Type B pancreatic cell (in vitro differentiated cells): ENCODE measurements at regions not wholly inside any gene's neighbourhood (a gene's known extent, or its start where the extent isn't known, plus 50 kb on each side); places are given as distances from the start of the nearest gene placed in this dataset.
"Not testable (repeated sequence)": the region's sequence is repeated elsewhere in the genome, so short reads cannot be mapped to it uniquely, and the experiment has no call there.

Experiments used
- DNase-seq: peaks from one replicate; pipeline ENCODE4 v3.0.0; 2021; ENCODE audit warnings: mixed read lengths; ENCODE audit not compliant: unreplicated experiment; ENCODE audit errors: extremely low spot score
- H3K27ac Mint-ChIP-seq: 2 replicates; pipeline ENCODE4 v1.8.0; 2021; ENCODE audit warnings: mild to moderate bottlenecking, mixed read lengths
- H3K27me3 Mint-ChIP-seq: 2 replicates; pipeline ENCODE4 v1.8.0; 2021; ENCODE audit warnings: mixed read lengths
- H3K36me3 Mint-ChIP-seq: 2 replicates; pipeline ENCODE4 v1.8.0; 2021; ENCODE audit warnings: mixed read lengths
- H3K4me1 Mint-ChIP-seq: one replicate; pipeline ENCODE4 v1.8.0; 2021; ENCODE audit warnings: mixed read lengths; ENCODE audit not compliant: unreplicated experiment
- H3K4me3 Mint-ChIP-seq: 2 replicates; pipeline ENCODE4 v1.8.0; 2021; ENCODE audit warnings: mild to moderate bottlenecking, mixed read lengths
- H3K9me3 Mint-ChIP-seq: 2 replicates; pipeline ENCODE4 v1.8.0; 2021; ENCODE audit warnings: mixed read lengths
- CTCF ChIP-seq: fragments of 200-600 bp; sonication (generic); conservative IDR thresholded peaks from 2 replicates; pipeline ENCODE4 v1.5.0; 2021; ENCODE audit warnings: antibody characterized with exemption, mild to moderate bottlenecking

GRCh38 chr16:35794896-35795295 is 2335.5 kb downstream of the TP53TG3F start:
- TF ChIP-seq CTCF: no peak
- no peak overlapping the region for H3K27ac Mint-ChIP-seq
- no peaks in the 10 kb centered on the region for H3K4me1 Mint-ChIP-seq
- no peaks in the 10 kb centered on the region for H3K27me3 Mint-ChIP-seq
- peaks cover 4% of the 10 kb centered on the region for H3K9me3 Mint-ChIP-seq
- DNase-seq: no peak
- no peak overlapping the region for H3K4me3 Mint-ChIP-seq
- no peaks in the 10 kb centered on the region for H3K36me3 Mint-ChIP-seq

- Mint-ChIP-seq H3K9me3 (peaks cover 4% of the 10 kb centered on the region), H3K4me3 (no peak overlapping the region), H3K4me1 (no peaks in the 10 kb centered on the region), H3K27me3 (no peaks in the 10 kb centered on the region), H3K27ac (no peak overlapping the region), H3K36me3 (no peaks in the 10 kb centered on the region)
- no peak for TF ChIP-seq CTCF
- no peak for DNase-seq
Measured at GRCh38 chr16:35795361-35796029, 2336.1 kb downstream of the TP53TG3F start.

GRCh38 chr16:35797811-35798210 is 2338.4 kb downstream of the TP53TG3F start:
- no peak for DNase-seq
- H3K4me3 Mint-ChIP-seq: no peak overlapping the region
- no peaks in the 10 kb centered on the region for H3K36me3 Mint-ChIP-seq
- H3K27ac Mint-ChIP-seq: no peak overlapping the region
- H3K4me1 Mint-ChIP-seq: no peaks in the 10 kb centered on the region
- H3K27me3 Mint-ChIP-seq: no peaks in the 10 kb centered on the region
- H3K9me3 Mint-ChIP-seq: peaks cover 4% of the 10 kb centered on the region
- TF ChIP-seq CTCF: no peak

- Mint-ChIP-seq H3K9me3 (peaks cover 4% of the 10 kb centered on the region), H3K27me3 (no peaks in the 10 kb centered on the region), H3K36me3 (no peaks in the 10 kb centered on the region), H3K4me3 (no peak overlapping the region), H3K27ac (no peak overlapping the region), H3K4me1 (no peaks in the 10 kb centered on the region)
- DNase-seq: no peak
- no peak for TF ChIP-seq CTCF
Measured at GRCh38 chr16:35798885-35799426, 2339.5 kb downstream of the TP53TG3F start.

DNA sequence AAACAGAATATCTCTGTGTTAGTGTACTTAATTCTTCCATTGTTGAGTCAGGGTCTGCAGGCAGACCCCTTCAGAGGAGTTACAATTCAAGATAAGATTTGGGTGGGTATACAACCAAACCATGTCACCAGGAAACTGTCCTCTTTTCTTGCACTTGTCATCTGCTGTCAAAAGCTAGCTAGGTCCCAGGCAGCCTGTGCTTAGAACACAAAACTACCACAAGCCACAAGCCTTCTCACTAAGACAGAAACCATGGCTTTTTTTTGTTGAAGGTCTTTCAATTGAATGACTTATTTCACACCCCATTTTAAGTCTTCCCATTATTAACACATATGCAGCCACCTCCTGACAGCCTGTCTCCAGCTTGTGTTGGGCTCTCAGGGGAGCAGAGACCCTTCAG is 2345.1 kb downstream of the TP53TG3F start:
- not testable (repeated sequence) for H3K27me3 Mint-ChIP-seq, H3K4me1 Mint-ChIP-seq, H3K27ac Mint-ChIP-seq, DNase-seq, H3K9me3 Mint-ChIP-seq, H3K4me3 Mint-ChIP-seq, H3K36me3 Mint-ChIP-seq

DNA sequence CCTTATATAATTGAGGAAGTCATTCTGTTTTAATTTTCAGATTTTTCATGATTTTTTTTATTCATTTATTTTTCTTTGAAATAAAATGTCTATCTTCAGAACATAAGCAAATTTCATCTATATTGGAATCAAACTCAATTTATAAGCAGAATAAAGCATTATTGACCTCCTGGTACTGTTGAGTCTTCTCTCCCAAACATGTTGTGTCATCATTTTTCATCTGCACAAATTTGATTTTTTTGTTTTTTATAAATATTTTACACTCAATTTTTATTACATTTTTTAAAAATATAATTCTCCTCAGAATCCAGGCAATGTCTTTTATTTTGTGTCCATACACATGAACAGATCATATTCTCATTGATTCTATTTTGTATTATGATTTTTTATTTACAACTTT is 2363.9 kb downstream of the TP53TG3F start:
- Mint-ChIP-seq H3K27me3 (no peaks in the 10 kb centered on the region), H3K4me1 (no peaks in the 10 kb centered on the region), H3K9me3 (peaks cover 3% of the 10 kb centered on the region), H3K4me3 (no peak overlapping the region), H3K27ac (no peak overlapping the region), H3K36me3 (no peaks in the 10 kb centered on the region)
- no peak for TF ChIP-seq CTCF
- DNase-seq: no peak
